Left ventricle myocardium inferior (tissue), 1 donor: ENCODE measurements at regions not wholly inside any gene's neighbourhood (a gene's known extent, or its start where the extent isn't known, plus 50 kb on each side); places are given as distances from the start of the nearest gene placed in this dataset.
A peak's percentile ranks its signal among the peaks of the same experiment; 100 is the strongest.

Experiments
- DNase-seq: peaks from one replicate; pipeline ENCODE4 v3.0.0-alpha.2; 2020
- H3K27ac ChIP-seq: fragments of 200-600 bp; replicated peaks from 2 replicates; pipeline ENCODE4 v1.8.0; 2021
- H3K27me3 ChIP-seq: fragments of 200-600 bp; 2 replicates; pipeline ENCODE4 v1.8.0; 2021; ENCODE audit warnings: low read depth
- H3K36me3 ChIP-seq: fragments of 200-600 bp; 2 replicates; pipeline ENCODE4 v1.8.0; 2021
- H3K4me1 ChIP-seq: fragments of 200-600 bp; 2 replicates; pipeline ENCODE4 v1.8.0; 2021
- H3K4me3 ChIP-seq: fragments of 200-600 bp; 2 replicates; pipeline ENCODE4 v1.8.0; 2021; ENCODE audit warnings: mild to moderate bottlenecking, moderate library complexity
- H3K9me3 ChIP-seq: fragments of 200-600 bp; replicated peaks from 2 replicates; pipeline ENCODE4 v1.8.0; 2021
- intact Hi-C: fragments of 100-400 bp; cut with micrococcal nuclease; formaldehyde crosslinking; loops from one replicate; pipeline ENCODE4 v1.11.0; 2022
- TF ChIP-seq, protein P1 (sequence below): fragments of 200-600 bp; IDR thresholded peaks from 2 replicates; pipeline ENCODE4 v1.8.0; 2021; ENCODE audit warnings: antibody characterized with exemption, mild to moderate bottlenecking, borderline replicate concordance
- donor health status: DM: no; HTN: yes; CAD: no; lungs with severe emphysema.

DNA sequence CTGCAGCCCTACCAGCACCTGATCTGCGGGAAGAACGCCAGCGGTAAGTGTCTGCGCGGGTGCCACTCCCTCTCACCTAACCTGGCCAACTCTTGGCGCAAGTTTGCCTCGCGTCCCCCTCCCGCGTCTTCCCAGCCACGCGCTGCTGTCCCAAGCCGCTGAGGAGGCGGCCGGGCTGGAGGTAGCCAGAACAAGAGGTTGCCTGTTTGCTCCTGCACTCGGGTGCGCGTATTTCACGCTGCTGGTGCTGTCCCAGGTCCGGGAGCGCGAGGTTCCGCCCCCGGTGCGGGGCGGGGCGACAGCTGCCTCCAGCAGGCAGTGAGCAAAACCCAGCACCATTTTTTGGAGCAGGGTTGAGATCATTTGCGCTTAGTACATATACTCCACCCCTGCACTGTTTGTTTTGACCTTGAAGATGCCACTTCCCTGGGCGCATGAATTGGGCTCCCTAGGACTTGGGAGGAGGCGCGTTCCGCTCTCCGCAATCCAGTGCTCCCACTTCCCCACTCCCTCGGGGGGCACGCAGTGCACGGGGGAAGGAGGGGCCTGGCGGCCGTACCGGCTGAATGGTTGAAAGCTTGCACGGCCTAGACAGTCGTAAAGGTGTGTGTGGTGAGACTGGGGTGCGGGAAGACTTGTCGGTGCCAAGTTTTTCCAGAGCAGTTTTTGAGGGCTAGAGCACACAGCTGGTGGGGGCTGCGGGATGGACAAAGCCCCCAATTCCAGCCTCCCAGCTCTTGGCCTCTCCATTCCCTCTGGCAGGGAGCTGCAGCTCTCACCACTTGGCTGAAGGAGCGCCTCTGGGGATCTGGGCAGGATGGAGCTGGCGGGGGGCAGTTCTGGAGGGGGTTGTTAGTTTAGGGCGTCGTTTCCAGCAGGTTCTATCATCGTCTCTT lies 226.9 kb upstream of the CRY1 start:
- TF ChIP-seq, protein P1, sequence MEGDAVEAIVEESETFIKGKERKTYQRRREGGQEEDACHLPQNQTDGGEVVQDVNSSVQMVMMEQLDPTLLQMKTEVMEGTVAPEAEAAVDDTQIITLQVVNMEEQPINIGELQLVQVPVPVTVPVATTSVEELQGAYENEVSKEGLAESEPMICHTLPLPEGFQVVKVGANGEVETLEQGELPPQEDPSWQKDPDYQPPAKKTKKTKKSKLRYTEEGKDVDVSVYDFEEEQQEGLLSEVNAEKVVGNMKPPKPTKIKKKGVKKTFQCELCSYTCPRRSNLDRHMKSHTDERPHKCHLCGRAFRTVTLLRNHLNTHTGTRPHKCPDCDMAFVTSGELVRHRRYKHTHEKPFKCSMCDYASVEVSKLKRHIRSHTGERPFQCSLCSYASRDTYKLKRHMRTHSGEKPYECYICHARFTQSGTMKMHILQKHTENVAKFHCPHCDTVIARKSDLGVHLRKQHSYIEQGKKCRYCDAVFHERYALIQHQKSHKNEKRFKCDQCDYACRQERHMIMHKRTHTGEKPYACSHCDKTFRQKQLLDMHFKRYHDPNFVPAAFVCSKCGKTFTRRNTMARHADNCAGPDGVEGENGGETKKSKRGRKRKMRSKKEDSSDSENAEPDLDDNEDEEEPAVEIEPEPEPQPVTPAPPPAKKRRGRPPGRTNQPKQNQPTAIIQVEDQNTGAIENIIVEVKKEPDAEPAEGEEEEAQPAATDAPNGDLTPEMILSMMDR, result no peak
- H3K4me1 ChIP-seq, result peaks cover 34% of the 10 kb centered on the region
- no peaks in the 10 kb centered on the region for H3K9me3 ChIP-seq
- intact Hi-C loops, result no loop called here
- DNase-seq, result peak; percentile 46
- peak overlapping the region; percentile 70 for H3K4me3 ChIP-seq
- H3K36me3 ChIP-seq, result no peaks in the 10 kb centered on the region
- peaks cover 90% of the 10 kb centered on the region for H3K27me3 ChIP-seq
- no peak overlapping the region for H3K27ac ChIP-seq

DNA sequence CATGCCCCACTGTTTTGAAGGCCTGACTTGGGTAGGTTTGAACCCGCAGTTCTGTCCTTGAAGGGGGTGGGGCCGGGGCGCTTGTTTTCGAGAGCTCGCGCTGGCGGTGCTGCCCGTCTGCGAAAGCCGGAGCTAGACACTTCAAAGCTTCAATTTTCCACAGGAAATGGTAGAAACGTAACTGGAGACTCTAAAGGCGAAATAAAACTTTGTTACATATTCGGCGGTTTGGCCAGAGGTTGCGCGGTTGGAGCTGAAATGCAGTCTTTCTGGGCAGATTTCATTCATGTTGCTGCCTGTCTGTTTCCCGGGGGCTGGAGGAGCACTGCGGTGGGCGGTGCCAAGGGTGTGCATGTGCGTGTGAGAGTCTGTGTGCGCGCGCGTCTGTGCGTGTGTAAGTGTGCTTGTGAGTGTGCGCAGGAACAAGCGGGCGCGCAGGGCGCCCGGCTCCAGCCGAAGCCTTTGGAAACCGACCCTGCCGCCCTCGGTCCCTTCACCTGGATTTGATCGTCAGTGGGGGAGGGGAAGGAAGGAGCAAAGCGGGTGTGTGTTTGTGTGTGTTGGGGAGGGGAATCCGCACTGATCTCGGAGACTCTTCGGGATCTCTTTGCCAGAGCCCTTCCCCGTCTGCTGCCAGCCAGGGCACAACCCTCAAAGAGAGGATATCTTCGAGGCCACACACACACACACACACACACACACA lies 227.7 kb upstream of the CRY1 start:
- Histone ChIP-seq H3K4me1 (peaks cover 34% of the 10 kb centered on the region), H3K9me3 (no peaks in the 10 kb centered on the region), H3K27me3 (peaks cover 83% of the 10 kb centered on the region), H3K27ac (no peak overlapping the region), H3K4me3 (peak overlapping the region; percentile 70), H3K36me3 (no peaks in the 10 kb centered on the region)
- no peak for DNase-seq
- intact Hi-C loops, result no loop called here
- TF ChIP-seq, protein P1, result no peak

DNA sequence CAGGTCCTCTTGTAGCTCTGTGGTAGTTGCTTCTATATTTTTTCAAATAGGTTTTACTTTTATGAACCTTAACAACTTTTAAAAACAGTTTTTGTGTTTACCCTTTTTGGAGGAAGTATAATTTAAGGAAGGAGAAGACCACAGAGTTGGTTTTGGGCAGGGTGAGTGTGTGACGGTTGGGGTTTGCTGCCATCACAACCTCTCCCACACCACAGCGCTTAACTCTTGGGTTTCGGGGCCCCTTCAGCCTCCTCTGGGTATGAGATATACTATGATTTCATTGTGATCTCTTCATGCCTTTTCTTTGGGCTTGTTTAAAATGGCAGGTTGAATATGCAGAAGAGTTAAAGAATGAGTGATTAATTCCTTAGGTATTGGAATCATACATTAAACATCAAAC lies 228.7 kb upstream of the CRY1 start:
- H3K4me1 ChIP-seq, result peaks cover 34% of the 10 kb centered on the region
- H3K9me3 ChIP-seq, result no peaks in the 10 kb centered on the region
- H3K4me3 ChIP-seq, result no peak overlapping the region
- TF ChIP-seq, protein P1, result no peak
- H3K27me3 ChIP-seq, result peaks cover 80% of the 10 kb centered on the region
- H3K36me3 ChIP-seq, result no peaks in the 10 kb centered on the region
- intact Hi-C loops, result no loop called here
- DNase-seq, result no peak
- H3K27ac ChIP-seq, result no peak overlapping the region

DNA sequence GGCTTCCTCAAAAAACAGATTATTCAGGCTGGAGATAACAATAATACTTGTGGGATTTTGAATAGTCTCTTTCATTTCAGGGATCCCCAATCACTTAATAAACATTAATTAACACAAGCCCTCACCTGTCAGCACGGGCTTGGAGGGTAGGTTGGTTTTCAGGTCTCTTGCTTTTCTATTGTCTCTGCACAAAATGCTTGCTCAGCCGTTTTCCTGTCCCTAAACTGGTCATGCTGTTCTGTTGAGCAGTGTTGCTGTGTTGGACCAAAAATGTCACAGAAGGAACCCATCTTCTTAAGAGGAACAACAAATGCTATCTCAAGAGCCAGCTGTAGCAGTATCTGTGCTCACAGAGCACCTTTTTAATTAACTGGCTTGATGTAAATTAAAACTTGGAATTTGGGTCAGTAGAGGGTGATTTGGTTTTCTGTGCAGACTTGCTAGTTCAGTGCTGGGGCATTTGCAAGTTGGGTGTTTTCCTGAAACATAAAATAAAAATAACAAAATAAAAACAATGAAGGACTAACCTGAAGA lies 231.8 kb upstream of the CRY1 start:
- H3K4me1 ChIP-seq, result peaks cover 11% of the 10 kb centered on the region
- no peaks in the 10 kb centered on the region for H3K9me3 ChIP-seq
- TF ChIP-seq, protein P1, result no peak
- DNase-seq, result no peak
- no peak overlapping the region for H3K4me3 ChIP-seq
- intact Hi-C loops, result no loop called here
- H3K27ac ChIP-seq, result no peak overlapping the region
- peaks cover 69% of the 10 kb centered on the region for H3K27me3 ChIP-seq
- no peaks in the 10 kb centered on the region for H3K36me3 ChIP-seq

DNA sequence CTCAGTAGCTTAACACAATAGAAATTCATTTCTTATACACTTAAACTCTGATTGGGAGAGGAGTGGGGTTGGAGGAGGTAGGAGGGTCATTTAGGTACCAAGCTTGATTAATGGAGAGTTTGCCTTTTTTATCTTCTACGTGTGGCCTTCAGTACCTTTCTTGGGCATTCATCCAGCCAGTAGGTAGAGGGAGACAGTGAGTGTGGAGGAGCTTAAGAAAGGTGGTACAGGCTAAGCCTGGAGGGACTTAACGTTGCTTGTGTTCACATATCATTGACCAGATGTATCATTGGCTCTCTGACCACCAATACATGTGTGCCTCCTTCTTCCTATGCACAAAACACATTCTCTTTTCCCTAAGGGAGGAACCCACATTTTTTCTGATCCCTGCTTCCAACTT lies 232.9 kb upstream of the CRY1 start:
- Histone ChIP-seq H3K4me1 (no peaks in the 10 kb centered on the region), H3K4me3 (no peak overlapping the region), H3K9me3 (no peaks in the 10 kb centered on the region), H3K27me3 (peaks cover 69% of the 10 kb centered on the region), H3K36me3 (no peaks in the 10 kb centered on the region), H3K27ac (no peak overlapping the region)
- TF ChIP-seq, protein P1, result no peak
- DNase-seq, result no peak
- intact Hi-C loops, result no loop called here
